Dendritic cell treated with granulocyte-macrophage colony-stimulating factor and Interleukin-4, amounts not matched to agents 40 ng/mL and 50 ng/mL, for 4 days (primary cell): ENCODE measurements at regions not wholly inside any gene's neighbourhood (a gene's known extent, or its start where the extent isn't known, plus 50 kb on each side); places are given as distances from the start of the nearest gene placed in this dataset.
A peak's percentile ranks its signal among the peaks of the same experiment; 100 is the strongest.

Experiments used
- H3K27ac Mint-ChIP-seq: one replicate; pipeline ENCODE4 v1.8.0; 2022; ENCODE audit warnings: mild to moderate bottlenecking, mixed read lengths
- H3K27me3 Mint-ChIP-seq: one replicate; pipeline ENCODE4 v1.8.0; 2022; ENCODE audit warnings: mild to moderate bottlenecking, mixed read lengths
- H3K36me3 Mint-ChIP-seq: one replicate; pipeline ENCODE4 v1.8.0; 2022; ENCODE audit warnings: low read depth, mixed read lengths
- H3K4me1 Mint-ChIP-seq: one replicate; pipeline ENCODE4 v1.8.0; 2022; ENCODE audit warnings: low read depth, mixed read lengths
- H3K4me3 Mint-ChIP-seq: one replicate; pipeline ENCODE4 v1.8.0; 2022; ENCODE audit warnings: mild to moderate bottlenecking, moderate library complexity, mixed read lengths
- H3K9me3 Mint-ChIP-seq: one replicate; pipeline ENCODE4 v1.8.0; 2022; ENCODE audit warnings: mixed read lengths
- intact Hi-C: fragments of 100-400 bp; cut with micrococcal nuclease; formaldehyde crosslinking; loops from one replicate; pipeline ENCODE4 v1.15.0; 2022

DNA sequence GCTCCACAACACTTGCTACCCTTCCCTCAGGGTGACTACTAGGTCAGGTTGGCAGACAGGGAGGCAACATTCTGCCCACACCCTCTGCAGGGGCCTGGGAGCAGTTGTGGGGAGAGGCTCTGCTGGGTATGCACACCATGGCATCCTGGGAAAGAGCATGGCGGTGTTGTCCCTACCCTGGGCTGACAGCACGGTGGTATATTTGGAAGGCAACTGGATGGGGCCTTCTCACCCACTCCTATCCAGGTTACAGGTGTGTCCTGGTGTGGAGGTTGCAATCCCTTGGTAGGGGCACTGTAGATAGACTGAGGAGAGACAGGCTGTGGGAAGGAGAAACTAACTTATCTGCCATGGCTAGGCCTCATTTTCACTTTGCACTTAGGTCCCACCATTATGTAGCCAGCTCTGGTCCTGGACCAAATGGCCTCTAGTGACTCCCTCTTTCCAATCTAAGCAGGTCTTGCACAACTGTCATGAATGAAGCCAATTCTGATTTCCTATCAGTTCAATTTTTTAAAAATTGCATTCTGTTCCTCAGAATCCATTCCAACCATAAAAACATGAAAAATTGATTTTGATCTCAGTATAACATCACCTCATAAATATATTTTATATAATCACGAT, 54.0 kb upstream of the CD44 start:
- Mint-ChIP-seq H3K27ac (peak overlapping the region; percentile 99), H3K4me1 (peaks cover 82% of the 10 kb centered on the region), H3K27me3 (no peaks in the 10 kb centered on the region), H3K9me3 (no peaks in the 10 kb centered on the region), H3K4me3 (no peak overlapping the region), H3K36me3 (no peaks in the 10 kb centered on the region)
- intact Hi-C loops: loop anchor here (5.0 to 10.0 kb wide), 3 partner anchors 38 to 230 kb away; no protein-coding TSS in a partner anchor

DNA sequence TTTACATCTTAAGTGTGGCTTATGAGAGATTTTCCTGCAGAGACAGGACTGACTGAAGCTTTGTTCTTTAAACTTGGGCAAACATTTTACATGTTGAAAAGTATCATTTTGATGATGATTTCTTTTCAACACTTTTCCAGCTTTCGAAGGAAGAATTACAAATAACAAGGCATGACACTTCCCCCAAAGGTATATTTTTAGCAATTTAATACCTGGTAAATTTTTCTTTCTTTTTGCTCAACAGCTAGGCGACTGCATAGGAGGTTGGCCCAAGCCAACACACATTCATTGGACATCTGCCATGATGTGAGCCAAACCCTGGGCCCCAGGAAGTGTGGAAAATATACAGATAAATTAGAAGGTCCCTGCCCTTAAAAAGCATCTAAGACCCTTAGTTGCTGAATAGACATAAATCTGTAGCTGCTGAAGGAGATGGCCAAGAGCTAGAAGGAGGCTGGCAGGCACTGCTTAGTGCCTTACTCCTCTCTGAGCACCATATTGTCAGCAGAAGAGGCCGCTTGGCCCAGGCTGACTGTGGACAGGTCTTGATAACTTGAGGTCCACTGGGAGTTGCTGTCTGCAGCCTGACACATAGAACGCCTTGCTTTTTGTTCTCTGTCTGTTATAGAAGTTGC, 53.3 kb upstream of the CD44 start:
- intact Hi-C loops: loop anchor here (10.0 kb wide), 2 partner anchors 129 to 229 kb away; no protein-coding TSS in a partner anchor
- H3K27ac Mint-ChIP-seq: no peak overlapping the region
- H3K9me3 Mint-ChIP-seq: no peaks in the 10 kb centered on the region
- no peaks in the 10 kb centered on the region for H3K27me3 Mint-ChIP-seq
- H3K4me3 Mint-ChIP-seq: no peak overlapping the region
- H3K36me3 Mint-ChIP-seq: no peaks in the 10 kb centered on the region
- peaks cover 82% of the 10 kb centered on the region for H3K4me1 Mint-ChIP-seq

GRCh38 chr11:35087648-35088047, 51.3 kb upstream of the CD44 start:
- peak overlapping the region; percentile 67 for H3K27ac Mint-ChIP-seq
- H3K4me1 Mint-ChIP-seq: peaks cover 74% of the 10 kb centered on the region

GRCh38 chr11:35088226-35088625, 50.7 kb upstream of the CD44 start:
- H3K4me3 Mint-ChIP-seq: no peak overlapping the region
- H3K27ac Mint-ChIP-seq: peak overlapping the region; percentile 67
- no peaks in the 10 kb centered on the region for H3K27me3 Mint-ChIP-seq
- H3K4me1 Mint-ChIP-seq: peaks cover 68% of the 10 kb centered on the region
- no peaks in the 10 kb centered on the region for H3K9me3 Mint-ChIP-seq
- no peaks in the 10 kb centered on the region for H3K36me3 Mint-ChIP-seq
- intact Hi-C loops: loop anchor here (10.0 kb wide), 2 partner anchors 127 to 227 kb away; no protein-coding TSS in a partner anchor

More at GRCh38 chr11:35087648-35088047, 51.3 kb upstream of the CD44 start:
- H3K36me3 Mint-ChIP-seq: no peaks in the 10 kb centered on the region
- H3K27me3 Mint-ChIP-seq: no peaks in the 10 kb centered on the region
- intact Hi-C loops: loop anchor here (10.0 kb wide), 2 partner anchors 127 to 227 kb away; no protein-coding TSS in a partner anchor
- H3K4me3 Mint-ChIP-seq: no peak overlapping the region
- no peaks in the 10 kb centered on the region for H3K9me3 Mint-ChIP-seq

GRCh38 chr11:35088676-35089075, 50.3 kb upstream of the CD44 start:
- Mint-ChIP-seq H3K36me3 (no peaks in the 10 kb centered on the region), H3K4me1 (peaks cover 67% of the 10 kb centered on the region), H3K27ac (peak overlapping the region; percentile 67), H3K9me3 (no peaks in the 10 kb centered on the region), H3K4me3 (no peak overlapping the region), H3K27me3 (no peaks in the 10 kb centered on the region)
- intact Hi-C loops: loop anchor here (10.0 kb wide), 2 partner anchors 126 to 226 kb away; no protein-coding TSS in a partner anchor
